Right lobe of liver (tissue), 6 donors: ENCODE measurements at regions not wholly inside any gene's neighbourhood (a gene's known extent, or its start where the extent isn't known, plus 50 kb on each side); places are given as distances from the start of the nearest gene placed in this dataset.

Experiments used
- ATAC-seq, 4 donors: fragments of 200-7000 bp; cut with Tn5 transposase; one replicate each; pipeline ENCODE4 v1.9.1; 2020; ENCODE audit warnings: mild to moderate bottlenecking in 4 of 4, moderate library complexity in 4 of 4
- DNase-seq, 3 donors: peaks; one replicate each; pipeline ENCODE4 v3.0.0-alpha.2; 2020
- H3K27ac ChIP-seq, 3 donors: fragments of 200-600 bp; one replicate each; pipeline ENCODE4 v1.8.0; 2022
- H3K27me3 ChIP-seq, 2 donors: fragments of 200-600 bp; one replicate each; pipeline ENCODE4 v1.8.0; 2022
- H3K36me3 ChIP-seq, 4 donors: fragments of 200-600 bp; sonication (generic) in 1 of 4; one replicate each; pipeline versions ENCODE4 v1.5.1 to v1.8.0; 2017 to 2022; ENCODE audit warnings: control low read depth in 1 of 4
- H3K4me1 ChIP-seq, 4 donors: fragments of 200-600 bp; sonication (generic) in 1 of 4; one replicate each; pipeline versions ENCODE4 v1.5.1 to v1.8.0; 2017 to 2022; ENCODE audit warnings: control low read depth in 1 of 4
- H3K4me3 ChIP-seq, 3 donors: fragments of 200-600 bp; one replicate each; pipeline ENCODE4 v1.8.0; 2022
- H3K9me3 ChIP-seq, 4 donors: fragments of 200-600 bp; sonication (generic) in 1 of 4; one replicate each; pipeline versions ENCODE4 v1.5.1 to v1.8.0; 2017 to 2022; ENCODE audit warnings: control low read depth in 1 of 4
- POLR2A ChIP-seq: fragments of 450-650 bp; IDR thresholded peaks from one replicate; pipeline ENCODE4 v1.6.1; 2017; ENCODE audit warnings: antibody characterized with exemption, mild to moderate bottlenecking
- WGBS: methylation state at CpG from one replicate; pipeline ENCODE4 v1.1.6; 2018; ENCODE audit warnings: low coverage, low lambda C conversion rate; ENCODE audit not compliant: insufficient coverage; ENCODE audit errors: missing lambda C conversion rate; 5-methylcytosine and 5-hydroxymethylcytosine counted together
- intact Hi-C, 2 donors: fragments of 100-400 bp; cut with DNase I; formaldehyde crosslinking; loops; one replicate each; pipeline versions ENCODE4 v1.11.2 to v1.14.1; 2022
- TF ChIP-seq, protein P1 (sequence below), 4 donors: fragments of 200-600 bp in 3 of 4; fragments of 450-650 bp in 1 of 4; IDR thresholded peaks; one replicate each; pipeline versions ENCODE4 v1.5.1 to v1.8.0; 2016 to 2022; ENCODE audit warnings: antibody characterized with exemption in 4 of 4, mild to moderate bottlenecking in 2 of 4
- donor health status: DM: no; HTN: yes; CAD: no.
- donor health status: DM: no; HTN: no; CAD: no.
- donor health status: DM: no; HTN: no; CAD: no.
- donor health status: DM: no; HTN: yes; CAD: no.
- donor health status: DM: no; HTN: yes; CAD: no.

DNA sequence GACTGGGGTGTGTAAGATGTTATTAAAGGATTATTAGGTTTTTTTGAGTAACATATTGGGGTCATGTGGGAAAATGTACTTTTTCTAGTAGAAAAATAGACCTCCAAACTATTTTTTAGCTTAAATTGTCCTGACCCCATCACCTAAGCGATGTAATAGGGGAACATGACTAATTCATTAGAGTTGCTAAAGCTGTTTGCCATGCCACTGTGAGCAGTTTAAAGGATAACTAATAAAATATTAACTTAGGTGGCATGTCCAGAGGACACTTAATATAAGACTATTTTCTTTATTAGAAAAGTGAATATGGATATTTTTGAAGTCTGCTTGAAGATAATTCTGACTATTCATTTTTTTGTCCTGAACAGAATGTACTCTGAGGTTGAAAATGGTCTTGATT is 545.9 kb upstream of the BTBD3 start:
- no peaks in the 10 kb centered on the region for H3K4me1 ChIP-seq
- H3K27me3 ChIP-seq = no peaks in the 10 kb centered on the region
- no peak overlapping the region for H3K4me3 ChIP-seq
- no peak for TF ChIP-seq POLR2A
- TF ChIP-seq, protein P1, sequence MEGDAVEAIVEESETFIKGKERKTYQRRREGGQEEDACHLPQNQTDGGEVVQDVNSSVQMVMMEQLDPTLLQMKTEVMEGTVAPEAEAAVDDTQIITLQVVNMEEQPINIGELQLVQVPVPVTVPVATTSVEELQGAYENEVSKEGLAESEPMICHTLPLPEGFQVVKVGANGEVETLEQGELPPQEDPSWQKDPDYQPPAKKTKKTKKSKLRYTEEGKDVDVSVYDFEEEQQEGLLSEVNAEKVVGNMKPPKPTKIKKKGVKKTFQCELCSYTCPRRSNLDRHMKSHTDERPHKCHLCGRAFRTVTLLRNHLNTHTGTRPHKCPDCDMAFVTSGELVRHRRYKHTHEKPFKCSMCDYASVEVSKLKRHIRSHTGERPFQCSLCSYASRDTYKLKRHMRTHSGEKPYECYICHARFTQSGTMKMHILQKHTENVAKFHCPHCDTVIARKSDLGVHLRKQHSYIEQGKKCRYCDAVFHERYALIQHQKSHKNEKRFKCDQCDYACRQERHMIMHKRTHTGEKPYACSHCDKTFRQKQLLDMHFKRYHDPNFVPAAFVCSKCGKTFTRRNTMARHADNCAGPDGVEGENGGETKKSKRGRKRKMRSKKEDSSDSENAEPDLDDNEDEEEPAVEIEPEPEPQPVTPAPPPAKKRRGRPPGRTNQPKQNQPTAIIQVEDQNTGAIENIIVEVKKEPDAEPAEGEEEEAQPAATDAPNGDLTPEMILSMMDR (IDR thresholded peaks at IDR 0.05) = no peak
- intact Hi-C loops = no loop called here
- no peaks in the 10 kb centered on the region for H3K36me3 ChIP-seq
- H3K27ac ChIP-seq = no peak overlapping the region
- H3K9me3 ChIP-seq = no peaks in the 10 kb centered on the region
- ATAC-seq (no peak), DNase-seq (no peak)
- 57% methylated on average over 1 of the region's 1 CpG for WGBS

DNA sequence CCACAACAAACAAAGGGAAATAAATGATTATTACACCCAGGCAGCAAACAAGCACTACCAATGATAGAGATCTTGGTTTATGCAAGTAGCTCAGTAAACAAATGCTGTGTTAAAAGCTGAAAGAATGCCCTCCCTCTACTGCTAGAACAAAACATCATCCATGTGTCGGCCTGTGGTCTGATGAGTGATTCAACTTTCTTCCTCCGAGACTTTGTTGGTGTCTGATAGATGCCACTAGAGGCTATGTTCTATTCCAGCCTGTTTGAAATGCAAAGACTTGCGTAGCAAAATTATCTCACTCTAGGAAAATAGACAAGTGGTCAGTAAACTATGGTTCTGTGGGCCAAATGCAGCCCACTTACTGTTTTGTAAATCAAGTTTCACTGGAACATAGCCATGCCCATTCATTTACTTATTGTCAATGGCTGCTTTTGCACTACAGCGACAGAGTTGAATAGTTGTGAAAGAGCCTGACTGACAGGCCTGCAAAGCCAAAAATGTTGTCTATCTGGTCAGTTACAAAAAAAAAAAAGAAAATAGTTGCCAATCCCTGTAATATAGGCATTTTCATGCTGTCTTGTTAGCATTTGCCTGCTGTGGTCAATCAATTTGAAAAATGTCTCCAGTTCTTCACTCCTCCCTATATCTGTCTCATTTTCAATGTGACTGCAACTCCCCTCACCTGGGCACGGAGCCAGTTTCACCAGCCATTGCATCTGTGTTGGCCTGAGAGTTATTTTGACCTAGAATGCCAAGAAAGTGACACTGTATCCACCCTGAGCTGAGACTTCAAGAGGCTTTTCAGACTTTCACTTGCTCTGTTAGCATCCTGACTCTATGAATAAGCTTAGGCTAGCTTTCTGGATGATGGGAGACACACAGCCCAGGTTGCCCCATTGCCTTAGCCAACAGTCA is 544.6 kb upstream of the BTBD3 start:
- Histone ChIP-seq H3K27ac (no peak overlapping the region), H3K4me3 (no peak overlapping the region), H3K27me3 (no peaks in the 10 kb centered on the region), H3K4me1 (no peaks in the 10 kb centered on the region), H3K36me3 (no peaks in the 10 kb centered on the region), H3K9me3 (no peaks in the 10 kb centered on the region)
- TF ChIP-seq, protein P1 (IDR thresholded peaks at IDR 0.05) = no peak
- no peak for TF ChIP-seq POLR2A
- intact Hi-C loops = no loop called here
- 42% methylated on average over 4 of the region's 5 CpGs for WGBS
- DNase-seq (no peak), ATAC-seq (no peak)

DNA sequence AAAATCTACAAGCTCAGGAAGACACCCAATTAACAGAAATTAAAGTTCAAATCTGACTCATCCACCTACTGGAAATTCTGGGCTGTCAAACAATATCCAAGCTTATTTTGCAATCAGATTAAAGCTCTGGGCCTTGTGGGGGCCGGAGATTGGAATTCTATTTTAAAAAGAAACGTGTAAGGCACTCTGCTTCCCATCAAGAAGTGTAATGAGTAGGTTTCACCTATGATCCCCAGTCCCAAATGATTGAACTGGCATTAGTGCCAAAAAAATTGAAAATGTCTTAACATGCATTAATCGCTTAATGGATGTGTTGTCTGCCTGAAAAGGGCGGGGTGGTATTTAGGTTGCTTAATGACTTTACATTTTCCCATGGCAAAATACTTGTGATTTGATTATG is 542.4 kb upstream of the BTBD3 start:
- Histone ChIP-seq H3K36me3 (no peaks in the 10 kb centered on the region), H3K27ac (no peak overlapping the region), H3K4me1 (no peaks in the 10 kb centered on the region), H3K9me3 (no peaks in the 10 kb centered on the region), H3K4me3 (no peak overlapping the region), H3K27me3 (no peaks in the 10 kb centered on the region)
- no peak for ATAC-seq
- no peak for TF ChIP-seq POLR2A
- TF ChIP-seq, protein P1 (IDR thresholded peaks at IDR 0.05) = no peak
- no peak for DNase-seq
- 41% methylated on average over 4 of the region's 4 CpGs for WGBS
- intact Hi-C loops = no loop called here

DNA sequence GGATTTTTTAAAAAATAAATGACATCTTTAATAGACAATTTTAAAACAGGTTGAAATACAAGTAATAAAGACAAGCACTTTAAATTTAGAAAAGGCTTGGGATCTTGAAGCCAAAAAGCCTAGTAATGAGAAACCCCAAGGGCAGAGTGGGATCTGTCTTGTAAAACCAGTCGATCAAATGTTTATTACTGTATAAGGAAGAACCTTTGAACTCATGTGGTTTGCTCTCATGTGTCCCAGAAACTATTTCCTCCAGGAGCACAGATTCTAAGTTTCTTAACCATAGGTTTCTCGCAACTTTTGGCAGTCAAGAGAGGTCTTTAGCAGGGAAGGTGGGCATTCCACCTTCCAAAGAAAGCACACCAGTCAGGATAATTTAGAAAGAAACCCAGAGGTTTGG is 541.7 kb upstream of the BTBD3 start:
- 63% methylated on average over 2 of the region's 2 CpGs for WGBS

More for the DNA sequence above, 541.7 kb upstream of the BTBD3 start:
- no peak for ATAC-seq
- no peaks in the 10 kb centered on the region for H3K4me1 ChIP-seq
- DNase-seq = no peak
- H3K4me3 ChIP-seq = no peak overlapping the region
- H3K9me3 ChIP-seq = no peaks in the 10 kb centered on the region
- TF ChIP-seq, protein P1 (IDR thresholded peaks at IDR 0.05) = no peak
- no peak for TF ChIP-seq POLR2A
- intact Hi-C loops = no loop called here
- no peaks in the 10 kb centered on the region for H3K36me3 ChIP-seq
- no peaks in the 10 kb centered on the region for H3K27me3 ChIP-seq
- H3K27ac ChIP-seq = no peak overlapping the region
